OCI-LY3 (cell line): ENCODE measurements at regions not wholly inside any gene's neighbourhood (a gene's known extent, or its start where the extent isn't known, plus 50 kb on each side); places are given as distances from the start of the nearest gene placed in this dataset.

Experiments used
- EZH2phosphoT487 ChIP-seq: fragments of 200-600 bp; shearing (Covaris generic); IDR thresholded peaks from 2 replicates; pipeline ENCODE4 v1.6.1; 2018; ENCODE audit warnings: antibody characterized with exemption, mixed run types, low read depth
- TF ChIP-seq, protein P1 (sequence below): fragments of 200-600, 300-600 bp; sonication (generic); IDR thresholded peaks from 2 replicates; pipeline ENCODE4 v1.5.1; 2014; ENCODE audit warnings: antibody characterized with exemption, low read length, low read depth

- TF ChIP-seq, protein P1, sequence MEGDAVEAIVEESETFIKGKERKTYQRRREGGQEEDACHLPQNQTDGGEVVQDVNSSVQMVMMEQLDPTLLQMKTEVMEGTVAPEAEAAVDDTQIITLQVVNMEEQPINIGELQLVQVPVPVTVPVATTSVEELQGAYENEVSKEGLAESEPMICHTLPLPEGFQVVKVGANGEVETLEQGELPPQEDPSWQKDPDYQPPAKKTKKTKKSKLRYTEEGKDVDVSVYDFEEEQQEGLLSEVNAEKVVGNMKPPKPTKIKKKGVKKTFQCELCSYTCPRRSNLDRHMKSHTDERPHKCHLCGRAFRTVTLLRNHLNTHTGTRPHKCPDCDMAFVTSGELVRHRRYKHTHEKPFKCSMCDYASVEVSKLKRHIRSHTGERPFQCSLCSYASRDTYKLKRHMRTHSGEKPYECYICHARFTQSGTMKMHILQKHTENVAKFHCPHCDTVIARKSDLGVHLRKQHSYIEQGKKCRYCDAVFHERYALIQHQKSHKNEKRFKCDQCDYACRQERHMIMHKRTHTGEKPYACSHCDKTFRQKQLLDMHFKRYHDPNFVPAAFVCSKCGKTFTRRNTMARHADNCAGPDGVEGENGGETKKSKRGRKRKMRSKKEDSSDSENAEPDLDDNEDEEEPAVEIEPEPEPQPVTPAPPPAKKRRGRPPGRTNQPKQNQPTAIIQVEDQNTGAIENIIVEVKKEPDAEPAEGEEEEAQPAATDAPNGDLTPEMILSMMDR: peak; percentile 60
- no peak for TF ChIP-seq EZH2phosphoT487
Measured at GRCh38 chr16:19980632-19981265, 92.9 kb downstream of the GPR139 start.
